HL-60 (cell line): ENCODE measurements at regions not wholly inside any gene's neighbourhood (a gene's known extent, or its start where the extent isn't known, plus 50 kb on each side); places are given as distances from the start of the nearest gene placed in this dataset.

Experiments used
- DNase-seq, 2 experiments: peaks; one replicate each; pipeline ENCODE4 v3.0.0-alpha.2; 2010 to 2020; ENCODE audit warnings: low read depth in 1 of 2, low spot score in 1 of 2
- H3K27ac ChIP-seq: fragments of 250-450 bp; sonication (Bioruptor Pico); replicated peaks from 2 replicates; pipeline ENCODE4 v1.5.1; 2020; ENCODE audit warnings: mild to moderate bottlenecking, moderate library complexity
- H3K27me3 ChIP-seq: fragments of 250-450 bp; sonication (Bioruptor Pico); 2 replicates; pipeline ENCODE4 v1.5.1; 2021; ENCODE audit warnings: mild to moderate bottlenecking, moderate library complexity; ENCODE audit not compliant: insufficient read depth, poor library complexity, severe bottlenecking
- H3K4me3 ChIP-seq: replicated peaks from 2 replicates; pipeline ENCODE4 v1.5.1; 2011; ENCODE audit warnings: mild to moderate bottlenecking, control low read depth, low read length; ENCODE audit not compliant: insufficient read depth
- CTCF ChIP-seq: IDR thresholded peaks from one replicate; pipeline ENCODE4 v1.5.1; 2011; ENCODE audit warnings: low read length, control low read depth, inconsistent platforms; ENCODE audit not compliant: insufficient read depth
- GABPA ChIP-seq: IDR thresholded peaks from 2 replicates; pipeline ENCODE4 v1.6.1; 2012; ENCODE audit warnings: low read depth
- POLR2AphosphoS5 ChIP-seq: IDR thresholded peaks from 2 replicates; pipeline ENCODE4 v1.6.1; 2012; ENCODE audit warnings: low read depth
- REST ChIP-seq: IDR thresholded peaks from 2 replicates; pipeline ENCODE4 v1.6.1; 2012; ENCODE audit warnings: low read depth; ENCODE audit not compliant: insufficient replicate concordance
- SPI1 ChIP-seq: IDR thresholded peaks from 2 replicates; pipeline ENCODE4 v1.6.1; 2012; ENCODE audit warnings: low read depth, mild to moderate bottlenecking, borderline replicate concordance

GRCh38 chr6:149127212-149127611, 190.3 kb upstream of the TAB2 start:
- H3K27ac ChIP-seq, result no peak overlapping the region
- no peaks in the 10 kb centered on the region for H3K27me3 ChIP-seq
- no peak for TF ChIP-seq CTCF
- no peak for TF ChIP-seq SPI1
- TF ChIP-seq POLR2AphosphoS5, result no peak
- no peak for TF ChIP-seq GABPA
- TF ChIP-seq REST, result no peak
- no peak for DNase-seq
- no peak overlapping the region for H3K4me3 ChIP-seq

- Histone ChIP-seq H3K4me3 (no peak overlapping the region), H3K27ac (no peak overlapping the region), H3K27me3 (no peaks in the 10 kb centered on the region)
- TF ChIP-seq GABPA (no peak), POLR2AphosphoS5 (no peak), REST (no peak), CTCF (no peak), SPI1 (no peak)
- DNase-seq, result no peak
These were observed 188.9 kb upstream of the TAB2 start for GRCh38 chr6:149128489-149129145.

- peak in 1 of 2 experiments; percentile 77 for DNase-seq
These were observed 188.0 kb upstream of the TAB2 start for GRCh38 chr6:149129371-149130077.

More at GRCh38 chr6:149129371-149130077, 188.0 kb upstream of the TAB2 start:
- H3K27ac ChIP-seq, result no peak overlapping the region
- H3K27me3 ChIP-seq, result no peaks in the 10 kb centered on the region
- H3K4me3 ChIP-seq, result no peak overlapping the region
- TF ChIP-seq REST, result no peak
- TF ChIP-seq GABPA, result no peak
- no peak for TF ChIP-seq SPI1
- no peak for TF ChIP-seq CTCF
- TF ChIP-seq POLR2AphosphoS5, result no peak
